IMR-90 (cell line): ENCODE measurements at regions not wholly inside any gene's neighbourhood (a gene's known extent, or its start where the extent isn't known, plus 50 kb on each side); places are given as distances from the start of the nearest gene placed in this dataset.

Experiments
- ATAC-seq: fragments of 200-7000 bp; cut with Tn5 transposase; 2 replicates; pipeline ENCODE4 v1.9.1; 2020; ENCODE audit warnings: low read depth, mild to moderate bottlenecking, moderate library complexity
- BruUV-seq: library from RNA; stranded (reverse); fragments of 400-500 nt; replicated peaks from 2 replicates; lab custom pipeline; 2021; lab: Mats Ljungman, UMichigan
- CTCF ChIA-PET: fragments of 300-600 bp; formaldehyde crosslinking; extraction: SDS; loops from one replicate; lab custom pipeline; 2021; ENCODE audit warnings: antibody characterized with exemption; lab: Yijun Ruan, JAX
- POLR2A ChIA-PET: fragments of 300-600 bp; sonication (Branson Sonifier 250); formaldehyde crosslinking; loops from one replicate; lab custom pipeline; 2022; ENCODE audit warnings: antibody characterized with exemption; ENCODE audit not compliant: unreplicated experiment; lab: Charles Lee
- DNase-seq: peaks from one replicate; pipeline ENCODE4 v3.0.0; 2013
- H2AFZ ChIP-seq: replicated peaks from 2 replicates; pipeline ENCODE3; 2013; ENCODE audit warnings: low read length, mild to moderate bottlenecking; ENCODE audit not compliant: poor library complexity
- H2AK5ac ChIP-seq: 2 replicates; pipeline ENCODE4 v1.6.1; 2013; ENCODE audit warnings: low read depth, low read length, inconsistent platforms
- H2AK9ac ChIP-seq: replicated peaks from 2 replicates; pipeline ENCODE3; 2013; ENCODE audit warnings: mild to moderate bottlenecking, low read depth, low read length, moderate library complexity; ENCODE audit not compliant: poor library complexity
- H2BK120ac ChIP-seq: 2 replicates; pipeline ENCODE4 v1.6.1; 2013; ENCODE audit warnings: low read depth, low read length, inconsistent platforms
- H2BK15ac ChIP-seq: 3 replicates; pipeline ENCODE4 v1.6.1; 2013; ENCODE audit warnings: low read depth, low read length, inconsistent platforms
- H2BK20ac ChIP-seq: 2 replicates; pipeline ENCODE4 v1.6.1; 2013; ENCODE audit warnings: low read depth, mild to moderate bottlenecking, inconsistent platforms, low read length, moderate library complexity
- H2BK5ac ChIP-seq: 2 replicates; pipeline ENCODE4 v1.6.1; 2013; ENCODE audit warnings: mild to moderate bottlenecking, low read depth, low read length, inconsistent platforms; ENCODE audit not compliant: poor library complexity, severe bottlenecking
- H3K14ac ChIP-seq: replicated peaks from 2 replicates; pipeline ENCODE4 v1.6.1; 2013; ENCODE audit warnings: low read depth, low read length, inconsistent platforms
- H3K18ac ChIP-seq: 2 replicates; pipeline ENCODE4 v1.6.1; 2013; ENCODE audit warnings: low read depth, low read length, control low read depth
- H3K23ac ChIP-seq: 2 replicates; pipeline ENCODE4 v1.6.1; 2013; ENCODE audit warnings: low read depth, low read length, inconsistent platforms
- H3K27ac ChIP-seq: 2 replicates; pipeline ENCODE4 v1.5.1; 2013; ENCODE audit warnings: mild to moderate bottlenecking, control low read depth, low read length; ENCODE audit not compliant: insufficient read depth
- H3K27me3 ChIP-seq: 2 replicates; pipeline ENCODE4 v1.6.1; 2013; ENCODE audit warnings: low read length; ENCODE audit not compliant: control insufficient read depth, insufficient read depth
- H3K36me3 ChIP-seq: 2 replicates; pipeline ENCODE4 v1.6.1; 2013; ENCODE audit warnings: low read length, mixed read lengths; ENCODE audit not compliant: control insufficient read depth, insufficient read depth
- H3K4ac ChIP-seq: 2 replicates; pipeline ENCODE4 v1.6.1; 2013; ENCODE audit warnings: low read depth, low read length, inconsistent platforms
- H3K4me1 ChIP-seq: 2 replicates; pipeline ENCODE4 v1.6.1; 2013; ENCODE audit warnings: low read length, mixed read lengths; ENCODE audit not compliant: control insufficient read depth, insufficient read depth
- H3K4me2 ChIP-seq: 2 replicates; pipeline ENCODE4 v1.6.1; 2013; ENCODE audit warnings: low read depth, mild to moderate bottlenecking, control low read depth, low read length, moderate library complexity
- H3K4me3 ChIP-seq: 2 replicates; pipeline ENCODE4 v1.5.1; 2013; ENCODE audit warnings: low read depth, mild to moderate bottlenecking, control low read depth, low read length, moderate library complexity; ENCODE audit not compliant: insufficient read depth
- H3K56ac ChIP-seq: 2 replicates; pipeline ENCODE4 v1.6.1; 2013; ENCODE audit warnings: low read length, inconsistent platforms; ENCODE audit not compliant: insufficient read depth; ENCODE audit errors: extremely low read depth
- H3K79me1 ChIP-seq, 2 experiments: 2 replicates each; pipeline ENCODE4 v1.6.1; 2013; ENCODE audit warnings: low read length in 2 of 2, inconsistent platforms in 1 of 2, low read depth in 1 of 2
- H3K9ac ChIP-seq: 2 replicates; pipeline ENCODE4 v1.6.1; 2013; ENCODE audit warnings: low read depth, low read length, control low read depth
- H3K9me1 ChIP-seq: 2 replicates; pipeline ENCODE4 v1.6.1; 2013; ENCODE audit warnings: low read length, inconsistent platforms; ENCODE audit not compliant: insufficient read depth
- H3K9me3 ChIP-seq: 2 replicates; pipeline ENCODE4 v1.6.1; 2013; ENCODE audit warnings: low read length; ENCODE audit not compliant: control insufficient read depth, insufficient read depth
- H4K20me1 ChIP-seq: 2 replicates; pipeline ENCODE4 v1.6.1; 2013; ENCODE audit warnings: low read length, inconsistent platforms; ENCODE audit not compliant: insufficient read depth
- H4K5ac ChIP-seq: 2 replicates; pipeline ENCODE4 v1.6.1; 2013; ENCODE audit warnings: mild to moderate bottlenecking, low read depth, low read length, control low read depth
- H4K8ac ChIP-seq, 2 experiments: 2 replicates each; pipeline ENCODE4 v1.6.1; 2013; ENCODE audit warnings: low read depth in 2 of 2, low read length in 2 of 2, control low read depth in 1 of 2, inconsistent platforms in 1 of 2
- H4K91ac ChIP-seq: 2 replicates; pipeline ENCODE4 v1.6.1; 2013; ENCODE audit warnings: low read depth, low read length, inconsistent platforms; ENCODE audit not compliant: insufficient read depth
- BHLHE40 ChIP-seq: fragments of 150-350 bp; IDR thresholded peaks from 2 replicates; pipeline ENCODE4 v1.6.1; 2016; ENCODE audit warnings: mild to moderate bottlenecking, low read depth, low read length
- CEBPB ChIP-seq: IDR thresholded peaks from 2 replicates; pipeline ENCODE4 v1.6.1; 2012; ENCODE audit warnings: low read depth, low read length, improper control_type of control experiment
- CHD1 ChIP-seq: IDR thresholded peaks from 2 replicates; pipeline ENCODE4 v1.6.1; 2012; ENCODE audit warnings: low read depth, low read length, improper control_type of control experiment
- FOS ChIP-seq: fragments of 150-350 bp; IDR thresholded peaks from 2 replicates; pipeline ENCODE4 v1.6.1; 2016; ENCODE audit warnings: low read depth, low read length
- MAFK ChIP-seq: IDR thresholded peaks from 2 replicates; pipeline ENCODE4 v1.6.1; 2012; ENCODE audit warnings: low read depth, low read length, improper control_type of control experiment
- MAZ ChIP-seq: IDR thresholded peaks from 2 replicates; pipeline ENCODE4 v1.6.1; 2012; ENCODE audit warnings: low read depth, mild to moderate bottlenecking, low read length, improper control_type of control experiment, moderate library complexity, borderline replicate concordance
- MXI1 ChIP-seq: IDR thresholded peaks from 2 replicates; pipeline ENCODE4 v1.6.1; 2012; ENCODE audit warnings: low read depth, mild to moderate bottlenecking, low read length, moderate library complexity, borderline replicate concordance
- POLR2A ChIP-seq: IDR thresholded peaks from 2 replicates; pipeline ENCODE4 v1.6.1; 2012; ENCODE audit warnings: mild to moderate bottlenecking, low read depth, low read length
- RAD21 ChIP-seq: IDR thresholded peaks from 2 replicates; pipeline ENCODE4 v1.6.1; 2012; ENCODE audit warnings: low read length, improper control_type of control experiment
- RCOR1 ChIP-seq: IDR thresholded peaks from 2 replicates; pipeline ENCODE4 v1.6.1; 2012; ENCODE audit warnings: mild to moderate bottlenecking, low read length, improper control_type of control experiment; ENCODE audit not compliant: insufficient replicate concordance
- RFX5 ChIP-seq: IDR thresholded peaks from 2 replicates; pipeline ENCODE4 v1.8.0; 2012; ENCODE audit warnings: low read depth, mild to moderate bottlenecking, low read length, moderate library complexity
- SMC3 ChIP-seq: fragments of 150-350 bp; IDR thresholded peaks from 2 replicates; pipeline ENCODE4 v1.6.1; 2016; ENCODE audit warnings: low read depth, mild to moderate bottlenecking, antibody characterized with exemption, low read length, moderate library complexity
- WGBS, 2 experiments: methylation state at CpG; one replicate each; pipeline versions ENCODE4 v1.1.5 to v1.1.7; 2013; ENCODE audit warnings: missing lambda C conversion rate in 2 of 2; ENCODE audit not compliant: insufficient read length in 1 of 2; ENCODE audit errors: extremely low coverage in 2 of 2; 5-methylcytosine and 5-hydroxymethylcytosine counted together
- dilution Hi-C: fragments of 300-500 bp; cut with HindIII; formaldehyde crosslinking; loops from one replicate; pipeline ENCODE4 v1.14.3; 2018; ENCODE audit warnings: low sequenced_read_pairs; ENCODE audit not compliant: unreplicated experiment
- in situ Hi-C: fragments of 300-500 bp; cut with MboI; formaldehyde crosslinking; loops from 3 replicates; pipeline ENCODE4 v1.14.3; 2019; ENCODE audit warnings: low sequenced_read_pairs, inconsistent platforms, mixed read lengths
- intact Hi-C: fragments of 100-400 bp; cut with micrococcal nuclease; formaldehyde crosslinking; loops from 2 replicates; pipeline ENCODE4 v1.10.0; 2022
- TF ChIP-seq, protein P1 (sequence below): conservative IDR thresholded peaks from 2 replicates; pipeline ENCODE4 v1.5.1; 2012; ENCODE audit warnings: mild to moderate bottlenecking, low read depth, low read length, improper control_type of control experiment
- TF ChIP-seq, protein P2 (sequence below): fragments of 150-350 bp; IDR thresholded peaks from 2 replicates; pipeline ENCODE4 v1.6.1; 2017; ENCODE audit warnings: mild to moderate bottlenecking, antibody characterized with exemption, low read length, low read depth
- TF ChIP-seq, protein P3 (sequence below): fragments of 150-350 bp; IDR thresholded peaks from 2 replicates; pipeline ENCODE4 v1.6.1; 2016; ENCODE audit warnings: low read depth, mild to moderate bottlenecking, low read length, moderate library complexity, borderline replicate concordance

DNA sequence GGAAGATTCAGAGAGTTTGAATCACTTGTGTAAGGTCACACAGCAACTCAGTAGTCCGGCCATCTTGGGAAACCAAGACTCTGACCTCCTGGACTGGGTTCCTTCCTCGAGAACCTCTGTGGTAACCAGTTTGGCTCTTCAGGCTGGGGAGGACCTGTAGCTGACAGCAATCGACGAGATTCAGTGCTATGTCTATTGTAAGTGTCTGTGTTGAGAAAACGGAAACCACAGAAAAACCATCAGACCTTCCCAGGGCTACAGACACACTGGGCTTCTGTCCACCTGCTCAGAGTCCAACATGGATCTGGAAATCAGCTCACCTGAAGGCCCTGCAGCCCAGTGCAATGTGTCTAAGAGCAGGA is 403.7 kb downstream of the RPS24 start:
- no peak overlapping the region for H3K27ac ChIP-seq
- peaks cover 4% of the 10 kb centered on the region; the same call in 1 of the 2 replicates for H3K4me1 ChIP-seq
- intact Hi-C loops, result no loop called here
- ATAC-seq, result no peak
- H2BK20ac ChIP-seq, result no peak overlapping the region
- H4K91ac ChIP-seq, result no peak overlapping the region
- H4K5ac ChIP-seq, result no peak overlapping the region
- 0 out of 2 replicates have a peak, but pooled peaks cover 3% of the 10 kb centered on the region for H3K9me1 ChIP-seq
- no peak overlapping the region for H2BK120ac ChIP-seq
- 100% methylated on average over 1 of the region's 5 CpGs; no CpG with 5 or more reads in 1 of the 2 experiments for WGBS, 2 experiments
- no peak overlapping the region for H4K8ac ChIP-seq
- H3K27me3 ChIP-seq, result peaks cover 7% of the 10 kb centered on the region; the same call in 1 of the 2 replicates
- no peak overlapping the region for H3K23ac ChIP-seq
- H3K18ac ChIP-seq, result no peak overlapping the region
- no peak overlapping the region for H3K4me3 ChIP-seq
- H3K36me3 ChIP-seq, result no peaks in the 10 kb centered on the region
- H3K56ac ChIP-seq, result no peak overlapping the region
- no peaks in the 10 kb centered on the region for H3K9me3 ChIP-seq
- H2AFZ ChIP-seq, result no peak overlapping the region
- no peaks in the 10 kb centered on the region for H4K20me1 ChIP-seq
- DNase-seq, result no peak
- no peak overlapping the region for H2BK5ac ChIP-seq
- in situ Hi-C loops, result no loop called here
- H2AK5ac ChIP-seq, result no peak overlapping the region
- ChIA-PET POLR2A (no interaction called here), CTCF (interaction anchor here (1.3 kb wide), 1 partner anchor 10 kb away, joined by 3 read pairs; no protein-coding TSS in a partner anchor)
- dilution Hi-C loops, result no loop called here
- H3K9ac ChIP-seq, result no peak overlapping the region
- H3K4ac ChIP-seq, result no peak overlapping the region
- H2AK9ac ChIP-seq, result no peak overlapping the region
- H3K4me2 ChIP-seq, result no peak overlapping the region
- H2BK15ac ChIP-seq, result no peak overlapping the region
- TF ChIP-seq FOS (no peak), MXI1 (no peak), MAZ (no peak), BHLHE40 (no peak), CHD1 (no peak), SMC3 (no peak), MAFK (no peak), RAD21 (no peak), RCOR1 (no peak), POLR2A (no peak), RFX5 (no peak), CEBPB (no peak)
- TF ChIP-seq, protein P1, sequence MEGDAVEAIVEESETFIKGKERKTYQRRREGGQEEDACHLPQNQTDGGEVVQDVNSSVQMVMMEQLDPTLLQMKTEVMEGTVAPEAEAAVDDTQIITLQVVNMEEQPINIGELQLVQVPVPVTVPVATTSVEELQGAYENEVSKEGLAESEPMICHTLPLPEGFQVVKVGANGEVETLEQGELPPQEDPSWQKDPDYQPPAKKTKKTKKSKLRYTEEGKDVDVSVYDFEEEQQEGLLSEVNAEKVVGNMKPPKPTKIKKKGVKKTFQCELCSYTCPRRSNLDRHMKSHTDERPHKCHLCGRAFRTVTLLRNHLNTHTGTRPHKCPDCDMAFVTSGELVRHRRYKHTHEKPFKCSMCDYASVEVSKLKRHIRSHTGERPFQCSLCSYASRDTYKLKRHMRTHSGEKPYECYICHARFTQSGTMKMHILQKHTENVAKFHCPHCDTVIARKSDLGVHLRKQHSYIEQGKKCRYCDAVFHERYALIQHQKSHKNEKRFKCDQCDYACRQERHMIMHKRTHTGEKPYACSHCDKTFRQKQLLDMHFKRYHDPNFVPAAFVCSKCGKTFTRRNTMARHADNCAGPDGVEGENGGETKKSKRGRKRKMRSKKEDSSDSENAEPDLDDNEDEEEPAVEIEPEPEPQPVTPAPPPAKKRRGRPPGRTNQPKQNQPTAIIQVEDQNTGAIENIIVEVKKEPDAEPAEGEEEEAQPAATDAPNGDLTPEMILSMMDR, result no peak
- TF ChIP-seq, protein P2, sequence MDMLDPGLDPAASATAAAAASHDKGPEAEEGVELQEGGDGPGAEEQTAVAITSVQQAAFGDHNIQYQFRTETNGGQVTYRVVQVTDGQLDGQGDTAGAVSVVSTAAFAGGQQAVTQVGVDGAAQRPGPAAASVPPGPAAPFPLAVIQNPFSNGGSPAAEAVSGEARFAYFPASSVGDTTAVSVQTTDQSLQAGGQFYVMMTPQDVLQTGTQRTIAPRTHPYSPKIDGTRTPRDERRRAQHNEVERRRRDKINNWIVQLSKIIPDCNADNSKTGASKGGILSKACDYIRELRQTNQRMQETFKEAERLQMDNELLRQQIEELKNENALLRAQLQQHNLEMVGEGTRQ, result no peak
- TF ChIP-seq, protein P3, sequence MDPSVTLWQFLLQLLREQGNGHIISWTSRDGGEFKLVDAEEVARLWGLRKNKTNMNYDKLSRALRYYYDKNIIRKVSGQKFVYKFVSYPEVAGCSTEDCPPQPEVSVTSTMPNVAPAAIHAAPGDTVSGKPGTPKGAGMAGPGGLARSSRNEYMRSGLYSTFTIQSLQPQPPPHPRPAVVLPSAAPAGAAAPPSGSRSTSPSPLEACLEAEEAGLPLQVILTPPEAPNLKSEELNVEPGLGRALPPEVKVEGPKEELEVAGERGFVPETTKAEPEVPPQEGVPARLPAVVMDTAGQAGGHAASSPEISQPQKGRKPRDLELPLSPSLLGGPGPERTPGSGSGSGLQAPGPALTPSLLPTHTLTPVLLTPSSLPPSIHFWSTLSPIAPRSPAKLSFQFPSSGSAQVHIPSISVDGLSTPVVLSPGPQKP, result no peak
- no peak overlapping the region for H3K14ac ChIP-seq
- BruUV-seq, result no TSS peak
- no peaks in the 10 kb centered on the region for H3K79me1 ChIP-seq
